ENCODE measurements at regions not wholly inside any gene's neighbourhood (a gene's known extent, or its start where the extent isn't known, plus 50 kb on each side); places are given as distances from the start of the nearest gene placed in this dataset.

DNA sequence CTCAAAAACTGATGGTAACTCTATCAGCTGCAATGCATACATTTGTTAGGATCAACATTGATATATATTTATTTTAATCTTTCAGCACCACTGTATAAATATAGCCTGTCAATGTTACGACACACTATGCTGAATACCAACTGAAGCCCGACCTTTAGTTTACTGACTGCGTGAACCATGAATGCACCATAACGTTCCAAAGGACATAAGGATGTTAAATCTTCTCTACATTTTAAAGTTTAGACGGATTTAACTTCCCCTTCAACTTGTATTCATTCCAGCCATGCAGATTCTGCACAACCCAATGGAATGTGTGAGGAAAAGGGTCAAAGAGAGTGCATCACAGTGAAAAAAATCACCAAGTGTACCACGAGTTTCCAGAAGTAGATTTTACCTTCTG is 489.5 kb downstream of the IRS1 start:
- TF ChIP-seq, protein P1, sequence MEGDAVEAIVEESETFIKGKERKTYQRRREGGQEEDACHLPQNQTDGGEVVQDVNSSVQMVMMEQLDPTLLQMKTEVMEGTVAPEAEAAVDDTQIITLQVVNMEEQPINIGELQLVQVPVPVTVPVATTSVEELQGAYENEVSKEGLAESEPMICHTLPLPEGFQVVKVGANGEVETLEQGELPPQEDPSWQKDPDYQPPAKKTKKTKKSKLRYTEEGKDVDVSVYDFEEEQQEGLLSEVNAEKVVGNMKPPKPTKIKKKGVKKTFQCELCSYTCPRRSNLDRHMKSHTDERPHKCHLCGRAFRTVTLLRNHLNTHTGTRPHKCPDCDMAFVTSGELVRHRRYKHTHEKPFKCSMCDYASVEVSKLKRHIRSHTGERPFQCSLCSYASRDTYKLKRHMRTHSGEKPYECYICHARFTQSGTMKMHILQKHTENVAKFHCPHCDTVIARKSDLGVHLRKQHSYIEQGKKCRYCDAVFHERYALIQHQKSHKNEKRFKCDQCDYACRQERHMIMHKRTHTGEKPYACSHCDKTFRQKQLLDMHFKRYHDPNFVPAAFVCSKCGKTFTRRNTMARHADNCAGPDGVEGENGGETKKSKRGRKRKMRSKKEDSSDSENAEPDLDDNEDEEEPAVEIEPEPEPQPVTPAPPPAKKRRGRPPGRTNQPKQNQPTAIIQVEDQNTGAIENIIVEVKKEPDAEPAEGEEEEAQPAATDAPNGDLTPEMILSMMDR (IDR thresholded peaks at IDR 0.05): no peak
- H3K36me3 ChIP-seq: no peaks in the 10 kb centered on the region
- H3K4me1 ChIP-seq (ENCODE audit: control insufficient read depth in 1 of 2, insufficient read depth in 1 of 2, low read depth in 1 of 2, low read length in 1 of 2): peaks cover 3 to 11% of the 10 kb centered on the region in 2 experiments
- H3K9me3 ChIP-seq: no peaks in the 10 kb centered on the region
- H3K27ac ChIP-seq: no peak overlapping the region
- no peak overlapping the region for H3K4me3 ChIP-seq (ENCODE audit: low read depth in 1 of 2, low read length in 1 of 2)
- H3K27me3 ChIP-seq: no peaks in the 10 kb centered on the region

DNA sequence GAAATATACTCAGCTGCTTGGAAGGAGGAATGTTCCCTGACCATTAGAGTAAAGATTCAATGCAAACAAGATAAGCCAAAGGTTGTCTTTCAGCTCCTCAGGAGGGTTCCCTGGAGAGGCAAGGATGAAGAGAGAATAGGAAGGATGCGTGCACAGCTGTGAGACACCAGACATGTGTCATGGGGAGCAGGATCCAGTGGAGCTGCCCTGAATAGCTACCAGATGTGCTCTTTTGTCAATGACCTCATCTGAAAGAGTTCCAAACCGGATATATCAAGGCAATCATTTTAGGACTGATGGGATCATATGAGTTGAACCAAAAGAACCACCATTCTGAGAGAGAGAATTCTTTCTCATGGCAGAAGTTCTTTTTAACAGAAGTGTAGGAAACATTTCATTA is 490.6 kb downstream of the IRS1 start:
- H3K27ac ChIP-seq: no peak overlapping the region
- H3K9me3 ChIP-seq: no peaks in the 10 kb centered on the region
- H3K4me3 ChIP-seq (ENCODE audit: low read depth in 1 of 2, low read length in 1 of 2): no peak overlapping the region
- no peaks in the 10 kb centered on the region for H3K36me3 ChIP-seq
- peaks cover 3 to 11% of the 10 kb centered on the region in 2 experiments for H3K4me1 ChIP-seq (ENCODE audit: control insufficient read depth in 1 of 2, insufficient read depth in 1 of 2, low read depth in 1 of 2, low read length in 1 of 2)
- TF ChIP-seq, protein P1 (IDR thresholded peaks at IDR 0.05): no peak
- no peaks in the 10 kb centered on the region for H3K27me3 ChIP-seq

DNA sequence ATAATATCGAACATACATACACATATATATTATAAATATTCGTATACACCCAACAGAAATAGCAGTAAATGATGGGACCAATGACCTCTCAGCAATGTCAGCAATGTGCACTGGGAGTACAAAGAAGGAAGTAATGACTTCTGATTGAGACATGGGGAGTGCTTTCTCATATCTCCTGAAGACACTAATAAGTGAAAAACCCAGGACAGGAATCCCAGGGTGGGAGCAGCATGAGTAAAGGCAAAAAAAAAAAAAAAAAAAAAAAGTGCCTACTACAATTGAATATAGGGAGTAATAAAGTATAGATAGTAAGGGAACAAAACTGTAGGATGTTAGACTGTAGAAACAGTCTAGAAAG is 491.3 kb downstream of the IRS1 start:
- Histone ChIP-seq H3K27ac (no peak overlapping the region), H3K36me3 (no peaks in the 10 kb centered on the region), H3K4me3 (ENCODE audit: low read depth in 1 of 2, low read length in 1 of 2) (no peak overlapping the region), H3K27me3 (no peaks in the 10 kb centered on the region), H3K4me1 (ENCODE audit: control insufficient read depth in 1 of 2, insufficient read depth in 1 of 2, low read depth in 1 of 2, low read length in 1 of 2) (peaks cover 3 to 11% of the 10 kb centered on the region in 2 experiments), H3K9me3 (no peaks in the 10 kb centered on the region)
- TF ChIP-seq, protein P1 (IDR thresholded peaks at IDR 0.05): no peak

DNA sequence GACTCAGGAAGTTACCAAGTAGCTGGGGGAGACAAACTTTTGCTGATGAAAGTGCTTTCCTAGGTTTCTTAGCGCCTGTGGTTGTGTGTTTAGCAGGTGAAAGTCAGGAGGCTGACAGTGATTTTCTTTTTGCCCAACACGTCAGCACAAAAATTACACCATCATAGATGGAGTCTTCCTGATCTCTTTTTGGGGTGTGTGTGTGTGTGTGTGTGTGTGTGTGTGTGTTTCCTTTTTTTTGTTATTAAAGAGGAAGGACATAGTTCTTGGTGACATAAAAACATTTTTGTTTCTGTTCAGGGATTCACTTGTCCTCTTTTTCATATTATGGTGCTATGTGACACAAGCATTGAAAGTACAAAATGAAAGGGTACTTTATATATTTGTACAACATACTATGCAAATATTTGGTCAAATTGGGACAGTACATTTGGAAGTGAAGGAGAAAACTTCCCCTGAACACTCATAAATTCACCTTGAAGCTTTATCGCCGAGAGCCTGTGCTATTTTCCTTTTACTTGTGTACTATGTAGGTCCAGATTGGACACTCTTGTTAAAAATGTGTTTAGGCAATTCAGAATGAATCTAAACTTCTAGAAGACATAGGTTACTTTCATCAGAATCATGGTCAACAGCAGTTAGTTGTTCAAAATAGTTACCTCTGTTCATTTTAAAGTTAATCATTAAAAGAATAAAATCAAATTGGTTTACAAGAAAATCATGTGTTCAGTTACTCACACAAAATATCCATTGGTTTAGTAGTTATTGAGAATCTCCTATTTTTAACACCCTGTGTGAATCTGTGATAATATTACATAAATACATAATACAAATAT is 491.9 kb downstream of the IRS1 start:
- Histone ChIP-seq H3K4me3 (ENCODE audit: low read depth in 1 of 2, low read length in 1 of 2) (no peak overlapping the region), H3K27me3 (no peaks in the 10 kb centered on the region), H3K36me3 (no peaks in the 10 kb centered on the region), H3K27ac (peak overlapping the region; percentile 65), H3K4me1 (ENCODE audit: control insufficient read depth in 1 of 2, insufficient read depth in 1 of 2, low read depth in 1 of 2, low read length in 1 of 2) (peaks cover 3 to 11% of the 10 kb centered on the region in 2 experiments), H3K9me3 (no peaks in the 10 kb centered on the region)
- TF ChIP-seq, protein P1 (IDR thresholded peaks at IDR 0.05): no peak

DNA sequence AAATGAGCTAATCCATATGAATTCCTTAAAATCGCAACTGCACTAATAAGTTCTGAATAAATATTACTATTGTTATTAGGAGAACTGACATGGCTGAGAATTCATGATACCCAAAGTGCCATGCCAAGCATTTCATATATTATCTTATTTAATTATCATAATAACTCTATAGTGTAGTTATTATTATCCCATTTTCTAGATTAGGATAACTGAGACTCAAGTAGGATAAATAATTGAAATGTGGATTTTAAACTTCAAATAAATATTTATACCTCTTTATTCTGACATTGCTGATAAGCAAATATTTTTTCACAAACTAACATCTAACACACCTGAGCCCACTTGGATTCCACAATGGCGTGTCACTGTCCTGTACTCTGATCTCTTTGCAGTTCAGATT is 492.7 kb downstream of the IRS1 start:
- no peaks in the 10 kb centered on the region for H3K27me3 ChIP-seq
- H3K27ac ChIP-seq: peak overlapping the region; percentile 65
- TF ChIP-seq, protein P1 (IDR thresholded peaks at IDR 0.05): no peak
- H3K4me3 ChIP-seq (ENCODE audit: low read depth in 1 of 2, low read length in 1 of 2): no peak overlapping the region
- H3K9me3 ChIP-seq: no peaks in the 10 kb centered on the region
- H3K4me1 ChIP-seq (ENCODE audit: control insufficient read depth in 1 of 2, insufficient read depth in 1 of 2, low read depth in 1 of 2, low read length in 1 of 2): peaks cover 3 to 11% of the 10 kb centered on the region in 2 experiments
- H3K36me3 ChIP-seq: no peaks in the 10 kb centered on the region

Measured in neutrophil (primary cell).